H1 (cell line): ENCODE measurements at regions not wholly inside any gene's neighbourhood (a gene's known extent, or its start where the extent isn't known, plus 50 kb on each side); places are given as distances from the start of the nearest gene placed in this dataset.

ENCODE experiments used
- CTCF ChIA-PET: fragments of 300-600 bp; sonication (Branson Sonifier 250); formaldehyde crosslinking; loops from one replicate; lab custom pipeline; 2021; ENCODE audit not compliant: partially characterized antibody; lab: Charles Lee
- POLR2A ChIA-PET: fragments of 300-600 bp; sonication (Branson Sonifier 250); formaldehyde crosslinking; loops from one replicate; lab custom pipeline; 2021; ENCODE audit warnings: inconsistent platforms; ENCODE audit not compliant: partially characterized antibody; lab: Charles Lee
- DNase-seq, 2 experiments: peaks; one replicate each; pipeline versions ENCODE4 v3.0.0 to v3.0.0-alpha.2; 2010 to 2022; ENCODE audit warnings: low spot score in 2 of 2, low read depth in 1 of 2, mixed read lengths in 1 of 2
- FAIRE-seq: peaks from 2 replicates; lab custom pipeline; 2011; peaks lifted over from hg19 to GRCh38; lab: Jason Lieb, UNC
- H2AFZ ChIP-seq: 2 replicates; pipeline ENCODE4 v1.8.1; 2012; ENCODE audit warnings: low read length, inconsistent platforms
- H2AK5ac ChIP-seq: 2 replicates; pipeline ENCODE4 v1.6.1; 2013; ENCODE audit warnings: low read depth, low read length
- H2BK120ac ChIP-seq: replicated peaks from 2 replicates; pipeline ENCODE3; 2013; ENCODE audit warnings: low read depth, low read length, inconsistent platforms
- H2BK12ac ChIP-seq: 2 replicates; pipeline ENCODE4 v1.6.1; 2013; ENCODE audit warnings: low read depth, low read length
- H2BK15ac ChIP-seq: 2 replicates; pipeline ENCODE4 v1.6.1; 2013; ENCODE audit warnings: low read length
- H2BK20ac ChIP-seq: 2 replicates; pipeline ENCODE4 v1.6.1; 2013; ENCODE audit warnings: low read length
- H2BK5ac ChIP-seq: 2 replicates; pipeline ENCODE4 v1.6.1; 2013; ENCODE audit warnings: low read depth, low read length
- H3K14ac ChIP-seq: 2 replicates; pipeline ENCODE4 v1.6.1; 2013; ENCODE audit warnings: inconsistent platforms; ENCODE audit not compliant: insufficient read length
- H3K18ac ChIP-seq: 2 replicates; pipeline ENCODE4 v1.6.1; 2013; ENCODE audit warnings: low read length; ENCODE audit errors: extremely low read depth
- H3K23ac ChIP-seq: 2 replicates; pipeline ENCODE4 v1.6.1; 2013; ENCODE audit warnings: inconsistent platforms; ENCODE audit not compliant: insufficient read length
- H3K23me2 ChIP-seq: 2 replicates; pipeline ENCODE4 v1.6.1; 2013; ENCODE audit warnings: low read depth, low read length
- H3K27ac ChIP-seq: 2 replicates; pipeline ENCODE4 v1.6.1; 2011; ENCODE audit warnings: low read depth, low read length, inconsistent platforms
- H3K27me3 ChIP-seq, 4 experiments: replicated peaks in 1 of 4; 1 replicate in 1 of 4; 2 replicates in 3 of 4; pipeline versions ENCODE4 v1.6.1 to v1.8.1; 2011 to 2013; ENCODE audit warnings: low read length in 3 of 4, mild to moderate bottlenecking in 3 of 4, inconsistent platforms in 2 of 4, mixed read lengths in 2 of 4, moderate library complexity in 1 of 4; ENCODE audit not compliant: control insufficient read depth in 3 of 4, insufficient read depth in 3 of 4; ENCODE audit errors: extremely low read depth in 1 of 4
- H3K36me3 ChIP-seq, 4 experiments: 2 replicates each; pipeline versions ENCODE4 v1.6.1 to v1.8.1; 2011 to 2013; ENCODE audit warnings: mild to moderate bottlenecking in 4 of 4, low read length in 3 of 4, moderate library complexity in 2 of 4, control low read depth in 1 of 4, inconsistent platforms in 1 of 4; ENCODE audit not compliant: insufficient read depth in 4 of 4, control insufficient read depth in 2 of 4
- H3K4ac ChIP-seq: replicated peaks from 2 replicates; pipeline ENCODE3; 2013; ENCODE audit warnings: low read length, low read depth, mixed read lengths, inconsistent platforms; ENCODE audit not compliant: insufficient read length
- H3K4me1 ChIP-seq, 4 experiments: replicated peaks in 1 of 4; 1 replicate in 1 of 4; 2 replicates in 3 of 4; pipeline versions ENCODE4 v1.6.1 to v1.8.1; 2011 to 2013; ENCODE audit warnings: low read length in 3 of 4, inconsistent platforms in 2 of 4, mixed read lengths in 1 of 4; ENCODE audit not compliant: insufficient read depth in 4 of 4, control insufficient read depth in 3 of 4
- H3K4me2 ChIP-seq, 2 experiments: 2 replicates each; pipeline versions ENCODE4 v1.6.1 to v1.8.1; 2011 to 2013; ENCODE audit warnings: low read depth in 2 of 2, low read length in 2 of 2, control low read depth in 1 of 2, inconsistent platforms in 1 of 2, mild to moderate bottlenecking in 1 of 2; ENCODE audit not compliant: insufficient read depth in 1 of 2
- H3K4me3 ChIP-seq, 4 experiments: fragments of 200-600, 300-600 bp in 1 of 4; sonication (generic), shearing (Covaris generic), sonication (Bioruptor Twin) in 1 of 4; 2 replicates each; pipeline versions ENCODE4 v1.5.1 to v1.8.1; 2011 to 2016; ENCODE audit warnings: low read length in 4 of 4, low read depth in 3 of 4, control low read depth in 2 of 4, inconsistent platforms in 2 of 4, mild to moderate bottlenecking in 2 of 4, mixed read lengths in 1 of 4, moderate library complexity in 1 of 4; ENCODE audit not compliant: insufficient read depth in 2 of 4; ENCODE audit errors: extremely low read depth in 1 of 4
- H3K56ac ChIP-seq: replicated peaks from 2 replicates; pipeline ENCODE3; 2013; ENCODE audit warnings: low read depth, mild to moderate bottlenecking, mixed read lengths, low read length, inconsistent platforms; ENCODE audit not compliant: insufficient read length
- H3K79me1 ChIP-seq: 2 replicates; pipeline ENCODE4 v1.6.1; 2013; ENCODE audit warnings: low read depth, low read length, control low read depth
- H3K79me2 ChIP-seq, 2 experiments: 2 replicates each; pipeline versions ENCODE4 v1.6.1 to v1.8.1; 2012 to 2013; ENCODE audit warnings: low read length in 2 of 2, mild to moderate bottlenecking in 2 of 2, inconsistent platforms in 1 of 2; ENCODE audit not compliant: insufficient read depth in 2 of 2, control insufficient read depth in 1 of 2
- H3K9ac ChIP-seq, 4 experiments: replicated peaks in 1 of 4; 1 replicate in 1 of 4; 2 replicates in 3 of 4; pipeline versions ENCODE4 v1.6.1 to v1.8.1; 2011 to 2013; ENCODE audit warnings: low read depth in 3 of 4, low read length in 3 of 4, control low read depth in 2 of 4, mild to moderate bottlenecking in 2 of 4, moderate library complexity in 2 of 4, inconsistent platforms in 1 of 4; ENCODE audit errors: extremely low read depth in 1 of 4
- H3K9me3 ChIP-seq, 2 experiments: 2 replicates each; pipeline versions ENCODE4 v1.6.1 to v1.8.1; 2012 to 2013; ENCODE audit warnings: mild to moderate bottlenecking in 2 of 2, moderate library complexity in 2 of 2, control low read depth in 1 of 2, inconsistent platforms in 1 of 2, low read depth in 1 of 2, low read length in 1 of 2, mixed read lengths in 1 of 2; ENCODE audit not compliant: insufficient read depth in 2 of 2
- H4K20me1 ChIP-seq, 2 experiments: replicated peaks in 1 of 2; 2 replicates each; pipeline versions ENCODE3 to v1.8.1; 2011 to 2013; ENCODE audit warnings: inconsistent platforms in 2 of 2, low read length in 2 of 2, mild to moderate bottlenecking in 1 of 2; ENCODE audit not compliant: insufficient read depth in 2 of 2, control insufficient read depth in 1 of 2
- H4K5ac ChIP-seq: 2 replicates; pipeline ENCODE4 v1.6.1; 2013; ENCODE audit warnings: low read length, low read depth, mixed read lengths, inconsistent platforms; ENCODE audit not compliant: insufficient read length
- H4K8ac ChIP-seq: 2 replicates; pipeline ENCODE4 v1.8.0; 2013; ENCODE audit warnings: mild to moderate bottlenecking, moderate library complexity, low read length, inconsistent platforms; ENCODE audit not compliant: insufficient read depth; ENCODE audit errors: extremely low read depth
- H4K91ac ChIP-seq: replicated peaks from 2 replicates; pipeline ENCODE3; 2013; ENCODE audit warnings: low read length, mixed read lengths, inconsistent platforms; ENCODE audit not compliant: insufficient read length
- RAD21 ChIP-seq, 2 experiments: IDR thresholded peaks in 1 of 2; conservative IDR thresholded peaks in 1 of 2; 2 replicates each; pipeline ENCODE4 v1.6.1; 2011; ENCODE audit warnings: low read depth in 2 of 2, low read length in 2 of 2, improper control_type of control experiment in 1 of 2, inconsistent platforms in 1 of 2, mild to moderate bottlenecking in 1 of 2, moderate library complexity in 1 of 2
- SIN3A ChIP-seq, 2 experiments: IDR thresholded peaks in 1 of 2; conservative IDR thresholded peaks in 1 of 2; 2 replicates each; pipeline ENCODE4 v1.6.1; 2011 to 2012; ENCODE audit warnings: low read length in 2 of 2, improper control_type of control experiment in 1 of 2, low read depth in 1 of 2, mild to moderate bottlenecking in 1 of 2
- WGBS, 2 experiments: shearing (Covaris generic) in 1 of 2; methylation state at CpG; one replicate each; pipeline versions ENCODE4 v1.1.6 to v1.1.7; 2013 to 2015; ENCODE audit warnings: low lambda C conversion rate in 2 of 2, mixed read lengths in 2 of 2, inconsistent platforms in 1 of 2, low coverage in 1 of 2, missing lambda C conversion rate in 1 of 2; ENCODE audit not compliant: insufficient replicate concordance in 2 of 2, insufficient coverage in 1 of 2, insufficient read length in 1 of 2; ENCODE audit errors: extremely low coverage in 1 of 2, missing lambda C conversion rate in 1 of 2; 5-methylcytosine and 5-hydroxymethylcytosine counted together
- TF ChIP-seq, protein P1 (sequence below), 3 experiments: IDR thresholded peaks; 1 replicate in 2 of 3; 2 replicates in 1 of 3; pipeline versions ENCODE4 v1.5.1 to v1.6.1; 2011; ENCODE audit warnings: low read length in 3 of 3, mild to moderate bottlenecking in 3 of 3, inconsistent platforms in 2 of 3, low read depth in 1 of 3, moderate library complexity in 1 of 3; ENCODE audit not compliant: insufficient read depth in 1 of 3; ENCODE audit errors: control extremely low read depth in 1 of 3

DNA sequence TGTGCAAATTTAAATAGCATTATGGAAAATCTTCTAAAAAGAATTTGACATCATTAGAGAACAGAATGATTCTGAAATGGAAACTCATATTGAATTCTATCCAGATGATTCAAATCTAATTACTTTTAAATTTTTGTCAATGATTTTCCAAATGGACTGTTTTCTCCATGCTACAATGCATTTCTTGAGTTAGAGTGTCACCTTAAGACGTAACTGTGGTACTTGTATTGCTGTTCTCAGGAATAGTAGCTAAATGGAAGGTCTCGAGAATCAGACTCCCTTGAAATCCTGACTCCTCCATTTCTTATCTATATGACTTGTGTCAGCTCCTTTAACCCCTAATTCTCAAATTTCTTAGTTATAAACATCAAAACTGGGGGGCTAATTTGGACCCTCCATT, 102.3 kb downstream of the P2RY1 start:
- Histone ChIP-seq H3K23ac (no peak overlapping the region), H3K79me2 (no peaks in the 10 kb centered on the region), H2BK5ac (no peak overlapping the region), H3K23me2 (no peaks in the 10 kb centered on the region), H3K79me1 (no peaks in the 10 kb centered on the region), H3K4me3 (no peak overlapping the region), H3K4ac (no peak overlapping the region), H2AK5ac (no peak overlapping the region), H2BK15ac (no peak overlapping the region), H2BK12ac (no peak overlapping the region), H4K5ac (no peak overlapping the region), H2BK20ac (no peak overlapping the region), H4K91ac (no peak overlapping the region), H3K14ac (no peak overlapping the region), H2BK120ac (no peak overlapping the region), H3K27me3 (no peaks in the 10 kb centered on the region), H4K20me1 (no peaks in the 10 kb centered on the region), H3K9ac (no peak overlapping the region), H3K27ac (no peak overlapping the region), H3K4me2 (no peak overlapping the region), H3K56ac (no peak overlapping the region), H2AFZ (no peak overlapping the region), H3K4me1 (no peaks in the 10 kb centered on the region), H3K18ac (no peak overlapping the region), H3K36me3 (no peaks in the 10 kb centered on the region), H3K9me3 (no peaks in the 10 kb centered on the region), H4K8ac (no peak overlapping the region)
- FAIRE-seq (no peak), DNase-seq (no peak)
- POLR2A ChIA-PET: no interaction called here
- CTCF ChIA-PET: interaction anchor here (0.7 to 1.1 kb wide), 3 partner anchors 16 to 493 kb away, joined by 3 to 5 read pairs (median 3); no protein-coding TSS in a partner anchor
- TF ChIP-seq, protein P1, sequence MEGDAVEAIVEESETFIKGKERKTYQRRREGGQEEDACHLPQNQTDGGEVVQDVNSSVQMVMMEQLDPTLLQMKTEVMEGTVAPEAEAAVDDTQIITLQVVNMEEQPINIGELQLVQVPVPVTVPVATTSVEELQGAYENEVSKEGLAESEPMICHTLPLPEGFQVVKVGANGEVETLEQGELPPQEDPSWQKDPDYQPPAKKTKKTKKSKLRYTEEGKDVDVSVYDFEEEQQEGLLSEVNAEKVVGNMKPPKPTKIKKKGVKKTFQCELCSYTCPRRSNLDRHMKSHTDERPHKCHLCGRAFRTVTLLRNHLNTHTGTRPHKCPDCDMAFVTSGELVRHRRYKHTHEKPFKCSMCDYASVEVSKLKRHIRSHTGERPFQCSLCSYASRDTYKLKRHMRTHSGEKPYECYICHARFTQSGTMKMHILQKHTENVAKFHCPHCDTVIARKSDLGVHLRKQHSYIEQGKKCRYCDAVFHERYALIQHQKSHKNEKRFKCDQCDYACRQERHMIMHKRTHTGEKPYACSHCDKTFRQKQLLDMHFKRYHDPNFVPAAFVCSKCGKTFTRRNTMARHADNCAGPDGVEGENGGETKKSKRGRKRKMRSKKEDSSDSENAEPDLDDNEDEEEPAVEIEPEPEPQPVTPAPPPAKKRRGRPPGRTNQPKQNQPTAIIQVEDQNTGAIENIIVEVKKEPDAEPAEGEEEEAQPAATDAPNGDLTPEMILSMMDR (IDR thresholded peaks at IDR 0.05; ENCODE audit: control extremely low read depth in 1 of 3, insufficient read depth in 1 of 3, low read depth in 1 of 3, low read length in 3 of 3): peak in 2 of 3 experiments; percentile 2 to 21; a peak in 2 of 4 replicates
- TF ChIP-seq RAD21 (IDR thresholded peaks at IDR 0.05 in 1 of 2, conservative IDR thresholded peaks at IDR 0.05 in 1 of 2; ENCODE audit: low read depth in 2 of 2, low read length in 2 of 2) (peak; percentile 42 to 43; a peak in 3 of 4 replicates), SIN3A (conservative IDR thresholded peaks at IDR 0.05 in 1 of 2, IDR thresholded peaks at IDR 0.05 in 1 of 2; ENCODE audit: low read depth in 1 of 2, low read length in 2 of 2) (no peak)
- 88% methylated on average over 2 of the region's 2 CpGs; no CpG with 5 or more reads in 1 of the 2 experiments for WGBS, 2 experiments
